ENCODE measurements at regions not wholly inside any gene's neighbourhood (a gene's known extent, or its start where the extent isn't known, plus 50 kb on each side); places are given as distances from the start of the nearest gene placed in this dataset.

- no peak for DNase-seq
Observed at GRCh38 chr5:120738568-120738967, 274.5 kb downstream of the PRR16 start.

- DNase-seq: no peak
Observed at GRCh38 chr5:120740989-120741388, 276.9 kb downstream of the PRR16 start.

DNA sequence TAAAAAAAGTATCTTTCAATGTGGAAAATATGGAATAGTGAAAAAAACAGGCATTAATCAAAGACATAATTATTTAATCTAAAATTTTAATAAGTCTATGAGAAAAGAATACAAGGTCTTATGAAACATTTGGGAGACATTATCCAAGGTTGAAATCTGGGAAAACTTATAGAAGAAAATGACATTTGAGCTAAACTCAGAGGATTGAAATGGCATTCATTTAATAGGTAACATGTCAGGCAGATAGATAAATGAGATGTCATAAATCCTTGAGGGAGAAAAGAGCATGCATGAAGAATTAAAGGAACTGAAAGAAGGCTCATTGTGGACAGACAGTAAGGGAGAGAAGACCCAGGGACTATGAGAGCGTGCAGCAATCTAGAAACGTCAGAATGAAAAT, 284.4 kb downstream of the PRR16 start:
- no peak for DNase-seq

DNA sequence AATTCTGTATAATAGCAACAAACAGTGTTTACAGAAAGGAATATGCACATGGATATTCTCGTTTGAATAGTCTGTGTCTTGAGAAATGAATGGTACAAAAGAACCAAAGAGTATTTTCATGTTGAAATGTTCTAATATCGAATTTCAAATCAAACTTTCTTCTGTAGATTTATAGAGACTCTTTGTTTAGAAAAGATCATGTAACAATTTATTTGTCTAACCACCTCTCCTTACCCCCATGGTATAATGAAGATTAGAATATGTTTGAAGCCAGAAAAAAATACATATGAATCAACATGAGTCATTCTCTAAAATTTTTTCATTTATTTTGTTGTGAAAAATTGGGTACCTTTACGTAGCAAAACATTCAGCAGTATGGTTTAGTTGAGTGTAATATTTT, 285.6 kb downstream of the PRR16 start:
- DNase-seq: no peak

DNA sequence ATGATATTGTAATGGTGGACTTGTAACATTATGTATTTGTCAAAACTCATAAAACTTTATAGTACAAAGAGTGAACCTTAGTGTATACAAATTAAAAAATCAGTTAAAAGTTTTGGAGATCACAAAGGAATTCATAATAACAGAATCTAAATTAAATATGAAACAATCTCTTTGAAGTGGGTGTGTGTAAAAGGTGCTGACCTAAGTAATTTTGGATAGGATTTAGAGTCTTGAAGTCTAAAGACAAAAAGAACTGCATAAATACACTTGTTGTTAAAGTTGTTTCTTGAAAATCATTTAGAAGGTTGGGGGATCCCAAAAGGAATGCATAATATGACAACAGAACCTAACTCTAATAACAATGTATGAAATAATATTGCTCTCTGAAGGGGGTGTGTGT, 295.5 kb downstream of the PRR16 start:
- DNase-seq: no peak

- DNase-seq: no peak
Observed at GRCh38 chr5:120761986-120762385, 297.9 kb downstream of the PRR16 start.

DNA sequence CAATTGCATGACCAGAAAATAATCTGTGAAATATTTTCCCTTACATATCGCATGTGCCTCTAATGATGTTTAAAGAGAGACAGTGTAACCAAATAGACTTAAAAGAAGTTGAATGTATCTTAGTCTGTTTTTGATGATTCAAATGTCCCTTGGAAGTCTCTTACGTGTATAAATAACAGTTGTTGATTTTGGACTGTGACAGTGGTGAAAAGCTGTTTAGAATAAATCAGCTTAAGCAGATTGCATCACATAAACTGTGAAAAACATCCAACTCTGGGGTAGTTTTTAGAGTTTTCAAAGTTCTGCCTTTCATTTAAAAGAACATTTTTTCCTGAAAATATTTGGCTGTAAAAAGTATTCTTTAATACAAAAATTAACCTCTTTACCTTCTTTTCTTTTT, 301.1 kb downstream of the PRR16 start:
- DNase-seq: peak in 1 of 3 donors; percentile 8

DNA sequence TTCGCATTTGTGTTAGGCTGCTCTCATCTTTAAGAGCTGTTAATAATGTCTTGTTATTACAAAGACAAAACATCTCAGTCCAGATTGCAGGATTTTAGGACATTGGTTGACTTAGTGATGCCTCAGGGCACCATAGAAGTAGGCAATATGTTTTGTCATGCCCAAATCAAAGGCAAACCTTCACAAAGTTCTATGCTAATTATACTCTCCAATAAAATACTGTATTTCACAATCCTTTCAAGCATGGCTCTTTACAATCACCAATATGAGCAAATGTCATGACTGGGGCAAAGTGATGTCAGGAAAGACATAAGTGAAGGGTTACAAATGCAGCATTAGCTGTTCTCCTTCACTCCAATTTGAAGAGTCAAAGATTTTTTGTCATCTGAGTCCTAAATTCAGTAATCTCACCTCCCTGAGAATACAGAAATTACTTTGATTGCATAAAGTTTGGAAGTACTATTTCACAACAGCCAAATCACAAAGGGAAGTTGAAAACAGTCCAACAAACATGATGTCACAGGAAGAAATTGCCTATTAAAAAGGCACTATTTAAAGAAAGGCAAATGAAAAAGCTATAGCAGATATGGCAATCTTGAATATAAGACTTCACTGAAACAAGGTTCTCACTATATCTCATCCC, 303.2 kb downstream of the PRR16 start:
- no peak for DNase-seq

DNA sequence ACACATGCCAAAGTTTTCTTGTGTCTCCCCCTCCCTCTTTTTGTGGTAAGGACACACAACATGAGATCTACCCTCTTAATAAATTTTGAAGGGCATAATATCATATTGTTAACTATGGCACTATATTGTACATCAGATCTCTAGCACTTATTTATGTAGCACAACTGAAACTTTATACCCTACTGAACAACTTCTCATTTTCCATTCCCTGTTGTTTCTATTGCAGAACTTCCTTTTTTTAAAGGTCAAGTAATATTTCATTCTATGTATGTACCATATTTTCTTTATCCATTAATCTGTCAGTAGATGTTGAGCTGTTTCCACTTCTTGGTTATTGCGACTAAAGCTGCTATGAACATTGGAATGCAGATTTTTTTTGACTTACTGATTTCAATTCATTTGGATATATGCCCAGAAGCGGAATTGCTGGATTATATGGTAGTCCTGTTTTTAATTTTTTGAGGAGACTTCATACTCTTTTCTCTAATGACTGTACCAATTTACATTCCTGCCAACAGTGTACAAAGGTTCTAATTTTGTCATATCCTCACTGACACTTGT, 305.3 kb downstream of the PRR16 start:
- peak in 1 of 3 donors; percentile 70 for DNase-seq

DNA sequence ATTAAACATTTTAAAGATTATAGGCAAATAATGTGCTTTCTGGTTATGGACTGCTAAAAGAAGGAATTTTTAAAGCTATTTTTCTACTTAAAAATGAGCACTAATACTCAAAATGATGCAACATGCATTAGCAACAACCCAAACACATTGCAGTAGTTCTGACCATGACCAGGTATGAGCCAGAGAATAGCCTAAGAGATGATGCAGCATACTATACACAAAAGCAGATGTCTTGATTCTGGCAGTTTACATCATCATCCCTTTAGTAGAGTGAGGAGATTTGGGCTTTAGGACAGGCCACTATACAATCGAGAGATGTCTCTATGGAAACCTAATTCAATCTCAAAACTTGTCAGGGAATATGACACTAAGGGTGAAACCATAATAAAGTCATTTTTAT, 307.1 kb downstream of the PRR16 start:
- no peak for DNase-seq

- DNase-seq: peak; percentile 21 to 52 (median 47)
Observed at GRCh38 chr5:120778491-120779484, 314.7 kb downstream of the PRR16 start.

- no peak for DNase-seq
Observed at GRCh38 chr5:120779674-120780073, 315.6 kb downstream of the PRR16 start.

DNA sequence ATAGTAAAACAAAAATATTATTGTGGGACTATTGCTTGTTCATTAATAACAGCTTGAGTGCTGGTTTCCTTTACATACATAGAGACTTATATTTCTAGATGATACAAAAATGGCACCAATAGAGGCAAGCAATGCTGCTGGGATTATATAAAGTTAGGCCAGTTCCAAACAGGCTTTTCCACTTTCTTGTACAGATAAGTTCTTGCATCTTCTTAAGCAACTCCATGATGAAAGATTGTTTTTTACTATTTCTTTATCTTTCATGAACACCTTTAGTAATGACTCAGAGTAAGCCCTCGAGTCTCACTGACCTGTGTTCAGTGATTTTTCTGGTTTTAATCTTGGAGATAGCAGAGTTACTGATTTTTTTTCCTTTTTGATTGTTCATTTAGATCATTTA, 324.4 kb downstream of the PRR16 start:
- no peak for DNase-seq

- DNase-seq: no peak
Observed at GRCh38 chr5:120789918-120790317, 325.8 kb downstream of the PRR16 start.

DNA sequence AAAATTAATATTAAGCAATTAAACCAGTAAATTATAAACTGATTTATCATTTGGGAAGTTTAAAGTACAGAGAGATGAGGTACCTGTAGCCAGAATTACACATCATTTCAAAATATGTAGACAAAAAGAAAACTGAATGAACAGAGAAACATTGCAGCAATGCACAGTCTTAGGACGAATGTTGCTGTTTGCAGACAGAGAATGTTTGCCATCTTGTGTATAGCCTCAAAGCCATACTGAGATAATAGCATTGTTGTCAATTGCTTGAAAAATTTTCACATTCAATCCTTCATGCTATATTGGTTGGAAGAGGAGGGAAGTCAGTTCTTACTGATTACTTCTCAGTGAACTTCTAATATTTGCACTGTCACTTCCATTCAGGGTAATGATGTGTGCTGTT, 326.2 kb downstream of the PRR16 start:
- no peak for DNase-seq

GRCh38 chr5:120792477-120792876, 328.4 kb downstream of the PRR16 start:
- DNase-seq: no peak

- DNase-seq: no peak
Observed at GRCh38 chr5:120794121-120794520, 330.0 kb downstream of the PRR16 start.

DNA sequence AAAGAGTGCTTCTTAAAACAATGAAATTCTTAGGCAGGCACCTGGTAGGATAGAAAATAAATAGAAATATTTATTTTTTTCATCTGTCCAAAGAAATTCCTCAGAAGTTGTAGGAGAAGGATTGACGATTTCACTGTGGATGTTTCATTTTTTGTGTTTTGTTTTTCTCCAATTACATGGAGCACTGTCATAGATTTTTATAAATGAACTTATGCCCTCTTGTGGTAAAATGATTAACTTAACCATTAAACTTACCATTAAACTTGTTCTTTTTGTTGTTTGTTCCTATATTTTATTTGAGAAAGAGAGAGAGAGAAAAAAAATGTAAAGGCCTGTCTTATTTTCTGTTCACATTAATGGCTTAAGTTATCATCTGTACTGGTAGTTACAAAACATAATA, 339.2 kb downstream of the PRR16 start:
- DNase-seq: peak in 2 of 3 donors; percentile 13 to 18

GRCh38 chr5:120805131-120805530, 341.0 kb downstream of the PRR16 start:
- DNase-seq: peak in 2 of 3 donors; percentile 9 to 37

GRCh38 chr5:120806202-120806601, 342.1 kb downstream of the PRR16 start:
- DNase-seq: peak in 2 of 3 donors; percentile 26 to 57

DNA sequence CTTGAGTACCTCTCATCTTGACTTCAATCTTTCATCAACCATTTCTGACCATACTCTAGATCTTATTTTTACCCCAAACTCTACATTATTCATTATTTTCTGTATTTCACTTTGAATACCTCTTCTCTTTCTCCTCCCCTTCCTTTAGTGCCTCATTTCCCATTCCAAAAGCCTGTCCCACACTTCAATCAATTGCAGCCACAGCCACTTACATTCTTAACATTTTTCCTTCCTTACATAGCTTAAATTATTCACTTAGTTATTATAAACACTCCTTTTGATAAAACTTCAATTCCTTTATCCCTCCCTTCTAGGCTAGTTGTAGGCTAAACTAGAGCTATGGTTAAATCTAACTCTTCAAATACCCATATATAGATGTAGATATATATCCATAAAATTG, 344.0 kb downstream of the PRR16 start:
- DNase-seq: no peak

DNA sequence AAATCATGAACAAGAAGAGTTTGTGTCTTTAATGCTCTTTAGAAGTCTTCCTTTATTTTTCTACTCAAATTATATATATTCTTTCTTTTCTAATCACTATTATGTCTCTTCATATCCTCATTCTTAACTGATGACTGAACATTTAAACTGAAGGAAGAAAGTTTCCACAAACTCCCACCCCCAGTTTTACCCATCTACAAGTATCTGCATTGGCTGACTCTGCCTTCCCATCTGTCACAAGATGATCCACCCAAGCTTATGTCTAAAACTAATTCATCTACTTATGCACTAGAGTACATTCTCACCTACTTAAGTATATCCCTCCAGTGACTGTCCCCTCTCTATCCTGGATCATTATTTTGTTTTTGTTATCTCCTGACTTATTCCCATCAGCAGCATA, 344.5 kb downstream of the PRR16 start:
- no peak for DNase-seq

GRCh38 chr5:120813551-120813950, 349.5 kb downstream of the PRR16 start:
- no peak for DNase-seq
